Activated CD8-positive, alpha-beta memory T cell treated with anti-CD3 and anti-CD28 coated beads, Interleukin-2, amount 50 U/mL, for 48 hours (primary cell): ENCODE measurements at regions not wholly inside any gene's neighbourhood (a gene's known extent, or its start where the extent isn't known, plus 50 kb on each side); places are given as distances from the start of the nearest gene placed in this dataset.

Experiments
- DNase-seq: peaks from one replicate; pipeline ENCODE4 v3.0.0-alpha.2; 2020

DNA sequence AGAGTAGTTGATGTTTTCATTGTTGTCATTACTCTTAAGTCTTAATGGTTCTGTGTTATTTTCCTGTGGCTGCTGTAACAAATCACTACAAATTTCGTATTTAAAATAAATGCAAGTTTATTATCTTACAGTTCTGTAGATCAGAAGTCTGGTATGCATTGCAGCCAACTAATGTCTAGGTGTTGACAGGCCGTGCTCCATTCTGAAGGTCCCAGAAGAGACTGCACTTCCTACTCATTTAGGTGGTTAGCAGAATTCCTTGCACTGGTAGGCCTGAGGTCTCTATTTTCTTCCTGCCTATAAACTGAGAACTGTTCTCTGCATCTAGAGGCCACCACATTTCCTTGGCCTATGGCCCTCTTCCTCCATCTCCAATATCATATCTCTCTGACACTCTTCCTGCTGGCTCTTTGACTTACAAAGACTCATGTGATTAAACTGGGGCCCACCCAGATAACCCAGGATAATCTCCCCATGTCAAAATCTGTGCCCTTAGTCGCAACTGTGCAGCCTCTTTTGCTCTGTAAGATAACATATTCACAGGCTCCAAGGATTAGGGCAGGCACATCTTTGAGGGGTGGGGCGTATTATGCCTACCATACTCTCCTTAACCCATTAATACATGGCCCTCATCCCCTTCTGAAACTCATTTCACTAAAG, 468.4 kb downstream of the FOXO1 start:
- DNase-seq = no peak

DNA sequence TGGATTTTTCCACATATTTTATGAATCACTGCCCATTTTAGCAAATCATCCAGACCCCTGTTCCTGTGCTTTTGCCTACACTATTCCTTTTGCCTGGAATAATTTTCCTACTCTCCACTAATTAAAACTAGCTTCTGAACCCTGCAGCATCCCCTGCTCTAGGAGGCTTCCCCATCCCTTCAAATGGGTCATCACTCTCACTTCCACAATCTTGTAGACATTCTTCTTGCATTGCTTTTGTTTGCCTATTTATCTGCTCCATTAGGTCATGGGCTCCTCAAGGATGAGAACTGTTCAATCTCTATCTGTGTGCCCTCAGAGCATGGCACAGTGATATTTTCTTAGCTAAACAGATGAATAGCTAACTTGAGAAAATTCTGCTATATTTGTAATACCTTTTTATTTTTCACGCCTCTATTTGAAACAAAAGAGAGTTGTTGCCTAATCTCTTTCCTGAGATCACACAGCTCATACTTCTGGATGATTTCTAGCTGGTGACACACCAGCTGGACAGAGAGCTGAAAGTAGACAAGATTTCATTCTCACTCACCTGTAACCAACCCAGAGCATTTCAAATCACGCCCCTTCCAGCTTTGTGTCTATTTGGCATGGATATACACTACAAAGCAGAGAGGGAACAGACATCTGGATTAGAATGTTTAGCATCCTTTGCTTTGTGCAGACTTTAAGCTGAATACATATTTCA, 466.0 kb downstream of the FOXO1 start:
- no peak for DNase-seq

GRCh38 chr13:40204246-40204645, 462.2 kb downstream of the FOXO1 start:
- no peak for DNase-seq

DNA sequence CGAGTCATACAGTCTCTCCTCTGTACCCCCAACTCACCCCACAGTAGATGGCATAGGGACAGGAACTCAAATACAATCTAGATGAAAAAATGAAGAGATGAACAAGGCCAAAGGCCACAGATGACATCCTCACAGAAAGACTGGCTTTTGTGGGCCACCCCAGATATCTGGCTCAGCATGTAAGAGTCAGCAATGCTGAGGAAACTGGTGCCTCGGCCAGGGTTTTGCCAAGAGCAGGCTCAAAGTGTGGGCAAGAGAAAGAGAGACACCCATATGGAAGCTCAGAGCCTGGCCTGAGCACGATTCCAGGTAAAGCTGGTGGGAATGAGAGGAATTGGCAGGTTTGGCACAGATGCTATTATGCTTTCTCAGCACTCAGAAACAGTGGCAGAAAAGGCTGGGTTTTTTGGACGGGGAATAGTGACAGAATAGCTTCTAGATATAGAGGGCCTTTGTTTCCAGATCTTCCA, 460.6 kb downstream of the FOXO1 start:
- no peak for DNase-seq

DNA sequence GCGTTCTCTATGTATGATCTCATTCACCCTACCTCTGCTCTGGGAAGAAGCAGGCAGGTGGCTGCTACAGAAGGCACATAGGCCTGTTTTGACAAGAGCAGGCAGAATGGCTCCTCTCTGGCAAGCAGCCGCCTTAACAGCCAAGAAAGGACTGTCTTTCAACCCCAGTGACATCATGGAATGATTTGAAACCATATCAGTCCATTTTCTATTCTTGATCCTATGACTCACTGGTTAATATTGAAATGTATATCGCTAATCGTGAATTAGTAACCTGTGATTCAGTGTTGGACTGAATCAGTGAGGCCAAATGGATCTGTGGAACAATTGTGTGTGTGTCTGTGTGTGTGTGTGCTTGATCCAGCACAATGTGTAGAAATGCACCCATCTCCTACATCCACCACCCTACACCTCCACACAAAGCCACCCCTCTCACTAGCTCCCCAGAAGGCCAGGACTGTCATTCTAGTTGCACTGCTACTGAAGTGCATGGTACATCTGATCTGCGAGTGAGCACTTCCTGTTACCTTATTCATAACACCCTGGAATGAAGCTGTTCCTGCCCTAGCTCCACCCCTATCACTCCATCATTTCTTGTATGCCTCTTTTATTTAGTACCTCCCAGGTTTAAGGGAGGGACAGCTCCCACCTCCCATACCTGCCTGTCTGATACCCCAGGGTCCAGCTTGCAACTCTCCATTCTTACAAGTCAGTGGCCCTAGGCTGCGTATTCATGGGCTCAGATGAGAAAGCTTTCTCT, 460.0 kb downstream of the FOXO1 start:
- peak; percentile 72 for DNase-seq

- no peak for DNase-seq
Measured at GRCh38 chr13:40207001-40207478, 459.4 kb downstream of the FOXO1 start.

DNA sequence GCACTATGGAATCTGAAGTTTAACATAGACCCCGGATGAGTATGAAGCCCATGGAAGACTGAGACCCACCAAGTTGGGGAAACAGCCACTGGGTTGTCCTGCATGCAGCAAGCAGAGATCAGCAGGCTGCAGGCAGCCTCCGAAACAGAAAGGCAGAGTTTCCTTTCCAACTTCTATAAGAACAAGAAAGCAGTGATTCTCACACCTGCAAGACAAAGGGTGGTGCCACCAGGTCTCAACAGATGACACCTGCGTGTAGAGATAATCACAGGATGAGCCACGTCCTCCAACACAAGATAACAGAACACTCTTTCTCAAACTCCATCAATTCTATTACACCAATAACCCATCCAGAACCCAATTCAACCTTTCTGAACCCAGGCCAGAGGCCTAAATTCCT, 457.9 kb downstream of the FOXO1 start:
- no peak for DNase-seq

DNA sequence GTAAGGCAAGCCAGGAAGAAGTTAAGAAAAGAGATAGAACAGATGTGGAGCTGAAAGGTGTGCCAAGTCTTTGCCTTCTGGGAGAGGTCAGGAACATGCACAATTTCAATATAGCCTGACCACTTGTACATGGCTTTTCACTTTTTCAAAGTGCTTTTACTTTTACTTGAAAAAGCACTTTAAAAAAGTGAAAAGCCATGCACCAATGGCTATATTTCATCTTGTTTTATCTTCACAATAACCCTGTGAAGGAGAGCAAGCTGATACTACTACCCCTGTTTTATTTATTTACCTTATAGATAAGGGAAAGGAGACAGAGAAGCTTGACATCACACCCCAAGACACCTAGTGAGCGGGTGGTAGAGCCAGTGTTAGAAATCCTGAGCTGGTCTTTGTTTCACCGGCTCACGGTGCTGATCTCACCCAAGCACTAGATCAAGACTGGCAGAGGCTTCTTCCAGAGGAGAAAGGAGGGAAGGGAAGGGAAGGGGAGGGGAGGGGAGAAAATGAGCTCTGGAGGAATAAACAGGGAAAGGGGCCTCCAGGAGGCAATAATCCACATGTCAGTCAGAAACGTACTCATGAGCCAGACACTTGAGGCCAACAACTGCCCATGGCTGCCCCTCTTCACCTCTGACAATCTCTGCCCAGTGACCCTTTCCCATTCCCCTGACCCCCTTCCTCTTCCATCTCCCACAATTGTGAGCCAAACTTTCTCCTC, 455.4 kb downstream of the FOXO1 start:
- DNase-seq = no peak

DNA sequence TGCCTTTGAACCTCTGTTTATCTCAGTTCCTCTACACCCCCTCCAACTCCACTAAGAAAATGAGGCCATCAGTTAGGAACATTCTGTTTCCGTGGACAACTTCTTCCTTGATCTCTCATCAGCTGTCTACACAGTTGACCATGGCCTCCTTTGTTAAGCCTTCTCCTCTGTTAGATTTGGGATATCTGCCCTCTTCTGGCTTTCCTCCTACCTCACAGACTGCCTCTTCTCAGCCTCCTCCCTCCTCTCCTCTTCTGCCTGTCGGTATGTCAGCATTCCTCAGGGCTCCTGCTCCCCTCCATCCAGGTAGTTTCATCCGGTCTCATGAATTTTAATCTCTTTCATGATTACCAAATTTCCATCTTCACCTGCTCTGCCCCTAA, 454.9 kb downstream of the FOXO1 start:
- no peak for DNase-seq

DNA sequence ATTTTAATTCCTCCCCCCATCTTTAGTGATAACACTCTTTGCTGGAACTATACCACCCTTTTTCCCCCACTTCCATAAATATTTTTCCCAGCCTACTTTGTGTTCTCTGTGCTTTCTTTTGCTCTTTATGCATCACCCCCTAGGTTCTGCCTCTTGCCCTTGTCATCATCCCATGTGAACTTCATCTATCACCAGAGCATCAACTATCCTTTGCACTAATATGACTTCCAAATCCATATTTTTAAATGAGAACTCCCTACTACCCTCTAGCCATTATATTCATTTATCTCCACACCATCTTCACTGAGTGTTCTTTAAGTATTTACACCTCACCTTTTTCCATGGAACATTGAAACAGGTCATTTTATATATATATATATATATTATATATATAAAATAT, 452.7 kb downstream of the FOXO1 start:
- no peak for DNase-seq

- DNase-seq = no peak
Measured at GRCh38 chr13:40215311-40215710, 451.1 kb downstream of the FOXO1 start.

GRCh38 chr13:40215747-40216146, 450.7 kb downstream of the FOXO1 start:
- DNase-seq = no peak

GRCh38 chr13:40217675-40218074, 448.8 kb downstream of the FOXO1 start:
- DNase-seq = no peak

DNA sequence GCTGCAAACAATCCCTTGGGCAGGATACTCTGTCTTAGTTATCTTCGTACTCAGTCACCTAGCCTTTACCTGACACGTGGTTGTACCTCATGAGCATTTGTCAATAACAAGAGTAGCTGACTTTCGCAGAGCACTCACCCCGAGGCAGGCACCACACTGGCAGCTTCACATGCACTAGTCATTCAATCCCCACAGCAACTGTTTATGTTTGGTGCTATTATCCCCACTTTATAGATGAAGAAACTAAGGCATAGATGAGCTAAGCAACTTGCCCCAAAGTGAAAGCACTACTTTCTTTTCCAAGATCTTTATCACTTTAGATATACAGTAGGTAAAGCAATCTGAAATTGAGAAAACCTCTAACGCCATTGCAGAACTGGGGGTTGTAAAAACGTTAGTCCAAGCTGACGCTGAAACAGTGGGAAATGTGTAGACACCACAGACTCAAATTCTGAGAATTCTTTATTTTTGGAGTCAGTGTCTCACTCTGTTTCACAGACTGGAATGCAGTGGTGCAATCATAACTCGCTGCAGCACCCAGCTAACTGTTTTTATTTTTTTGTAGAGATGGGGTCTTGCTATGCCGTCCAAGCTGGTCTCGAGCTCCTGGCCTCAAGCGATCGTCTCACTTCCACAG, 446.0 kb downstream of the FOXO1 start:
- DNase-seq = no peak

DNA sequence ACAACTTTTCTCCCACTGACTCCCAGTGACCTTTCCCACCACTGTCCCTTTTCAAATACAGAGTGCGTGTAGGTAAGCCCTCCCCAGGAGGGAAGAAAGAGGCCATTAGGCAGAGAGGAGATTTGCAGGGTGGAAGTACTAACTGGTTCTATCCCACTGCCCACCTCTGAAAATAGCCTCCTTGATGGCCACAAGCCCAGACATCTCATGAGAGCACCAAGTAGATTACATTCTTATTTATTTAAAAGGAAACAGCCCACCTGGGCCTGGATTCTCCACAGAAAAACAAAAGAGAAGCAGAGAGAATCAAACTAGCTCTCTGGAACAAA, 445.3 kb downstream of the FOXO1 start:
- no peak for DNase-seq

GRCh38 chr13:40221460-40222201, 444.8 kb downstream of the FOXO1 start:
- DNase-seq = no peak

DNA sequence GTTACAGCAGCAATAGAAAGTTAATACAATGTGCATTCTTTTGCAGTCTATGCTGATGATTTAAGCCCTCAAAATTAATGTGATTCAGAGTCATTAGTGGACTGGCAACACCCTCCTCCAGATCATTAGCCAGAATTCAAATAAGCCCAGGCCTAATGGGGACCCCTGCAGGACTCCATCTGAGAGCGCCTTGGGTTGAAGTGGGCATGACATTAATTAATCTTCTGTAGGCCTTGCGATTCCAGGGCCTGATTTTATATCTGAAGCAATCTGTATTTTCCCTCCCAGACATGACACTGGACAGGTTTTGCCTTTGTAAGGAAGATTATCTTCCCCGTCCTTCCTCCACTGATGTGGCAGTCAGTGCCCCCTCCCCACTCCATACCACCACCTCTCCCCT, 442.9 kb downstream of the FOXO1 start:
- no peak for DNase-seq

DNA sequence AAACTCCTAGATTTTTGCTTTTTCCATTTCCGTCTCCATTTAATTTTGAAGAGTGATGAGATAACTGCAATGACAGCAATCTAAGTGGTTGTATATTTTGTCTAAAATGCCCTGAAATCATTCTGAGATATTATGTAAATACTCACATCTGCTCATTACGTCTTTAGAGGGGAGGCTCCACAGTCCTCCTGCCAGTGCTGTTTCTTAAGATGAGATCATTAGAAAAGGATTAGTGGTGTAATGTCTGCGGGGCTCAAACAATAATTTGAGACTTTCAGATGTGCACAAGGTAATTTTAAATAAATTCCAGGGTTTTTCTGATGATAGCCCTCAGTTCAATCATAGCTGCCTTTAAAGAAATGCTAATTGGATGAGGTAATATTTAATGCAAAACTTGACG, 437.9 kb downstream of the FOXO1 start:
- no peak for DNase-seq

DNA sequence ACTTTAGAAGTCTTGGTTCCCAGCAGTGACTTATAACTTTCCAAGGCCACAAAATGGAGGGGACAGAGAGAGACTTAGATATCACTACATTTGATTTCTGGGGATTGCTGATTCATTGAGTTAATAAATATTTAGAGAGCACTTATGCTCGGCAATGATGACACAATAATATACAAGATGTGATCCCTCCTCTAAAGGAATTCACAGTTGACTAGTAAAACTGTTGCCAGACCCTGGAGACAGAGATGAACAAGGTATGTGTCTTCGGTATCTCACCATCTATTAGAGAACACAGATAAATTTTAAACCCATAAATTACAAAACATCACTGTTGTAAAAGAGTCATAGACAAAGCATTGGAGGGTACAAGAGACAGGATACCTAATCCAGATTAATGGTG, 437.5 kb downstream of the FOXO1 start:
- no peak for DNase-seq

GRCh38 chr13:40230833-40231266, 435.6 kb downstream of the FOXO1 start:
- no peak for DNase-seq

- DNase-seq = no peak
Measured at GRCh38 chr13:40231311-40231710, 435.1 kb downstream of the FOXO1 start.

- DNase-seq = no peak
Measured at GRCh38 chr13:40231751-40232150, 434.7 kb downstream of the FOXO1 start.
